ENCODE measurements at regions not wholly inside any gene's neighbourhood (a gene's known extent, or its start where the extent isn't known, plus 50 kb on each side); places are given as distances from the start of the nearest gene placed in this dataset.
A peak's percentile ranks its signal among the peaks of the same experiment; 100 is the strongest.
"Not testable (repeated sequence)": the region's sequence is repeated elsewhere in the genome, so short reads cannot be mapped to it uniquely, and the experiment has no call there.

DNA sequence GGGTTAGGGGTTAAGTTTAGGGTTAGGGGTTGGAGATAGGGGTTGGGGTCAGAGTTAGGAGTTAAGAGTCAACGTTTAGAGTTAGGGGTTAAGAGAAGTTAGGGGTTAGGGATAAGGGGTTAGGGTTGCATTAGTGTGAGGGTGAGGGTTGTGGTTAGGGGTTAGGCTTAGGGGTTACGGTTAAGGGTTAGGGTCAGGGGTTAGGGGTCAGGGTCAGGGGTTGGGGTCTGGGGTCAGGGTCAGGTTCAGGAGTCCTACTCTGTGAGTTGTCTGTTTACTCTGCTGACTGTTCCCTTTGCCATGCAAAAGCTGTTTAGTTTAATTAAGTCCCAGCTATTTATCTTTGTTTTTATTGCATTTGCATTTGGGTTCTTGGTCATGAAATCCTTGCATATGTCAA lies 1267.3 kb downstream of the FOXD4L5 start:
- not testable (repeated sequence) for H3K4me3 ChIP-seq (ENCODE audit: low read length in 2 of 2); H3K9ac ChIP-seq (ENCODE audit: low read depth in 1 of 2, low read length in 2 of 2); H3K36me3 ChIP-seq (ENCODE audit: control insufficient read depth in 2 of 2, insufficient read depth in 2 of 2, low read length in 2 of 2); H3K27ac ChIP-seq (ENCODE audit: low read depth in 2 of 2, low read length in 2 of 2); H3K4me1 ChIP-seq (ENCODE audit: control insufficient read depth in 2 of 2, insufficient read depth in 2 of 2, low read length in 2 of 2); H3K27me3 ChIP-seq (ENCODE audit: control insufficient read depth in 2 of 2, insufficient read depth in 2 of 2, low read length in 2 of 2); H3K9me3 ChIP-seq (ENCODE audit: control insufficient read depth in 2 of 2, low read length in 2 of 2)

DNA sequence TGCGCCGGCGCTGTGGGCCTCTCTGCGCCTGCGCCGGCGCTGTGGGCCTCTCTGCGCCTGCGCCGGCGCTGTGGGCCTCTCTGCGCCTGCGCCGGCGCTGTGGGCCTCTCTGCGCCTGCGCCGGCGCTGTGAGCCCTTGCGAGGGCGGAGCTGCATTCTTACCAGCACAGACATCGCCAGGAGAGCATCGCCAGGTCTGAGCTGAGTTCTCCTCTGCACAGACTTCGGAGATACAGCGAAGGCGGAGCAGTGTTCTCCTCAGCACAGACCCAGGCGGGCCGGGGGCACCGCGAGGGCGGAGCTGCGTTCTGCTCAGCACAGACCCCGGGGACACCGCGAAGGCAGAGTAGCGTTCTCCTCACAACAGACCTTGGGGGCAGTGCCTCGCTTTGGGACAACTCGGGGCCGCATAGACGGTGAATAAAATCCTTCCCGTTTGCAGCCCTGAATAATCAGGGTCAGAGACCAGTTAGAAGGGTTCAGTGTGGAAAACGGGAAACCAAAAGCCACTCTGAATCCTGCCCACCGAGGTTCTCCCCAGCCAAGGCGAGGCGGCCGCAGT lies 1268.1 kb downstream of the FOXD4L5 start:
- peak overlapping the region in 1 of 2 donors; percentile 39 for H3K4me3 ChIP-seq (ENCODE audit: low read length in 2 of 2)
- H3K4me1 ChIP-seq (ENCODE audit: control insufficient read depth in 2 of 2, insufficient read depth in 2 of 2, low read length in 2 of 2); H3K27me3 ChIP-seq (ENCODE audit: control insufficient read depth in 2 of 2, insufficient read depth in 2 of 2, low read length in 2 of 2); H3K36me3 ChIP-seq (ENCODE audit: control insufficient read depth in 2 of 2, insufficient read depth in 2 of 2, low read length in 2 of 2); H3K9me3 ChIP-seq (ENCODE audit: control insufficient read depth in 2 of 2, low read length in 2 of 2); H3K9ac ChIP-seq (ENCODE audit: low read depth in 1 of 2, low read length in 2 of 2); H3K27ac ChIP-seq (ENCODE audit: low read depth in 2 of 2, low read length in 2 of 2): not testable (repeated sequence)

DNA sequence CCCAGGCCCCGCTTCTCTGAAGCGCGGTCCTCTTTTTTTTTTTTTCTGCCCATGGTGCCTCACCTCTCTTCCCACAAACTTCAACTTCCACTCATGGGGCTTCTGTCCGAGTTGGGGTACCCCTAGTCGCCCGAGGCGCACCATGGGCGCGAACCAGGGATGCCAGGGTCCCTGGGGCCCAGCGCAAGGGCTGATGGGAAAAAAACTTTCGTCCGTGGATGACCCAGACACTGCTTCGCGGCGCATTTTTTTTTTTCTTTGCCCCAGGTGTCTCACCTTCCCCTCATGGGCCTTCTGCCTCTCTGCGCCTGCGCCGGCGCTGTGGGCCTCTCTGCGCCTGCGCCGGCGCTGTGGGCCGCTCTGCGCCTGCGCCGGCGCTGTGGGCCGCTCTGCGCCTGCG lies 1268.8 kb downstream of the FOXD4L5 start:
- not testable (repeated sequence) for H3K4me1 ChIP-seq (ENCODE audit: control insufficient read depth in 2 of 2, insufficient read depth in 2 of 2, low read length in 2 of 2); H3K9me3 ChIP-seq (ENCODE audit: control insufficient read depth in 2 of 2, low read length in 2 of 2); H3K4me3 ChIP-seq (ENCODE audit: low read length in 2 of 2); H3K36me3 ChIP-seq (ENCODE audit: control insufficient read depth in 2 of 2, insufficient read depth in 2 of 2, low read length in 2 of 2); H3K27me3 ChIP-seq (ENCODE audit: control insufficient read depth in 2 of 2, insufficient read depth in 2 of 2, low read length in 2 of 2); H3K9ac ChIP-seq (ENCODE audit: low read depth in 1 of 2, low read length in 2 of 2); H3K27ac ChIP-seq (ENCODE audit: low read depth in 2 of 2, low read length in 2 of 2)

DNA sequence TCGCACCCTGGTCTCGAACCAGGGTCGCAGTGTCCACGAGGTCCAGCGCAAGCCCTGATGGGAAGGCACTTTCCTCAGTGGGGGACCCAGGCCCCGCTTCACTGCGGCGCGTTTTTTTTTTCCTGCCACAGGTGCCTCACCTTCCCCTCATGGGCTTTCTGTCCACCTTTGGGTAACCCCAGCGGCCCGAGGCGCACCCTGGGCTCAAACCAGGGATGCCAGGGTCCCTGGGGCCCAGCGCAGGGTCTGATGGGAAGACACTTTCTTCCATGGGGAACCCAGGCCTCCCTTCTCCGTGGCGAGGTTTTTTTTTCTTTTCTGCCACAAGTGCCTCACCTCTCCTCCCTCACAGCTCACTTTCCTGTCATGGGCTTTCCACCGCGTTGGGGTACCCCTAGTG lies 1269.9 kb downstream of the FOXD4L5 start:
- Histone ChIP-seq H3K9ac (ENCODE audit: low read depth in 1 of 2, low read length in 2 of 2) (no peak overlapping the region), H3K27me3 (ENCODE audit: control insufficient read depth in 2 of 2, insufficient read depth in 2 of 2, low read length in 2 of 2) (no peaks in the 10 kb centered on the region), H3K36me3 (ENCODE audit: control insufficient read depth in 2 of 2, insufficient read depth in 2 of 2, low read length in 2 of 2) (no peaks in the 10 kb centered on the region), H3K4me1 (ENCODE audit: control insufficient read depth in 2 of 2, insufficient read depth in 2 of 2, low read length in 2 of 2) (no peaks in the 10 kb centered on the region), H3K27ac (ENCODE audit: low read depth in 2 of 2, low read length in 2 of 2) (no peak overlapping the region), H3K9me3 (ENCODE audit: control insufficient read depth in 2 of 2, low read length in 2 of 2) (no peaks in the 10 kb centered on the region), H3K4me3 (ENCODE audit: low read length in 2 of 2) (no peak overlapping the region)

DNA sequence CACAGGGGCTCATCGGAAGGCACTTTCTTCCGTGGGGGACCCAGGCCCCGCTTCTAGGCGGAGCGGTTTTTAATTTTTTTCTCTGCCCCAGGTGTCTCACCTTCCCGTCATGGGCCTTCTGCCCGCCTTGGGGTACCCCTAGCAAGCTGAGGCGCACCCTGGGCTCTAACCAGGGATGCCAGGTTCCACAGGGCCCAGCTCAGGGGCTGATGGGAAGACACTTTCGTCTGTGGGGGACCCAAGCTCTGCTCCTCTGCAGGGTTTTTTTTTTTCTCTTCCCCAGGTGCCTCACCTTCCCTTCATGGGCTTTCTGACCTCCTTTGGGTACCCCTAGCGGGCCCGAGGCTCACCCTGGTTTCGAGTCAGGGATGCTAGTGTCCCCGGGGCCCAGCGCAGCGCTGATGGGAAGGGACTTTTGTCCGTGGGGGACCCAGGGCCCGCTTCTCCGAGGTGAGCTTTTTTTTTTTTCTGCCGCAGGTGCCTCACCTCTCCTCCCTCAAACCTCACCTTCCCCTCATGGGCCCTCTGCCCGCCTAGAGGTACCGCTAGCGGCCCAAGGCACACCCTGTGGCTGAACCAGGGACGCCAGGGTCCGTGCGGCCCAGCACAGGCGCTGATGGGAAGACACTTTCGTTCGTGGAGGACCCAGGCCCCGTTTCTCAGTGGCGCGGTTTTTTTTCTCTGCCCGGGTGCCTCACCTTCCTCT lies 1270.5 kb downstream of the FOXD4L5 start:
- not testable (repeated sequence) for H3K27ac ChIP-seq (ENCODE audit: low read depth in 2 of 2, low read length in 2 of 2); H3K4me3 ChIP-seq (ENCODE audit: low read length in 2 of 2)

DNA sequence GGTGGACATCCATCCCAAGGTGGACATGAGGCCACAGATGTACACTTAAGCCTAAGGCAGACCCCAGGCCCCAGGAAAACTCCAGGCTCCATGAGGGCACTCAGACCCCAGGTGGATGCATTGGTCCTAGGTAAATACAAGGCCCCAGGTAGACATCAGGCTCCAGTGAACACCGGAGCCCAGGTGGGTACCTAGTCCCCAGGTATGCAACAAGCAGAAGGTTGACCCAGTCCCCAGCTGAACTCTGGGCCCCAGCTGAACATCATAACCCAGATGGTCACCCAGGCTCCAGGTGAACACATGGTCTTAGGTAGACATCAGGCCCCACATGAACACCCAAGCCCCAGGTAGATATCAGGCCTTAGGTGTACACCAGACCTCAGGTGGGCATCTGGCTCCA lies 1271.9 kb downstream of the FOXD4L5 start:
- H3K27me3 ChIP-seq (ENCODE audit: control insufficient read depth in 2 of 2, insufficient read depth in 2 of 2, low read length in 2 of 2); H3K27ac ChIP-seq (ENCODE audit: low read depth in 2 of 2, low read length in 2 of 2); H3K4me3 ChIP-seq (ENCODE audit: low read length in 2 of 2); H3K9me3 ChIP-seq (ENCODE audit: control insufficient read depth in 2 of 2, low read length in 2 of 2); H3K9ac ChIP-seq (ENCODE audit: low read depth in 1 of 2, low read length in 2 of 2); H3K4me1 ChIP-seq (ENCODE audit: control insufficient read depth in 2 of 2, insufficient read depth in 2 of 2, low read length in 2 of 2); H3K36me3 ChIP-seq (ENCODE audit: control insufficient read depth in 2 of 2, insufficient read depth in 2 of 2, low read length in 2 of 2): not testable (repeated sequence)

More for the DNA sequence above, 1270.5 kb downstream of the FOXD4L5 start:
- H3K36me3 ChIP-seq (ENCODE audit: control insufficient read depth in 2 of 2, insufficient read depth in 2 of 2, low read length in 2 of 2); H3K27me3 ChIP-seq (ENCODE audit: control insufficient read depth in 2 of 2, insufficient read depth in 2 of 2, low read length in 2 of 2); H3K9ac ChIP-seq (ENCODE audit: low read depth in 1 of 2, low read length in 2 of 2); H3K4me1 ChIP-seq (ENCODE audit: control insufficient read depth in 2 of 2, insufficient read depth in 2 of 2, low read length in 2 of 2); H3K9me3 ChIP-seq (ENCODE audit: control insufficient read depth in 2 of 2, low read length in 2 of 2): not testable (repeated sequence)

DNA sequence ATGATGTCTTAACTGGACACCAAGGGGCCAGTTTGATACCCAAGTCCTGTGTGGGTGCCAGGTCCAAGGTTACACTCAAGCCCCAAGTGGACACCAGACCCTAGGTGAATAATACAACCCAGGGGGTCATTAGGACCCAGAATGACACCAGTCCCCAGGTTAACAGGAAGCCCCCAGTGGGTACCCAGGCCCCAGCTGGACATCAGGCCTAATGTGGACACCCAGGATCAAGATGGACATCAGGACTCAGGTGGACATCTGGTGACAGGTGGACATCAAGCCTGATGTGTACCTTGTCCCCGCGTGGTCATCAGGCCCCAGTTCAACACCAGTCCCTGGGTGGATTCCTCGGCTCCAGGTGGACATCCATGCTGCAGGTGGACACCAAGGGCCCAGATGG lies 1273.0 kb downstream of the FOXD4L5 start:
- not testable (repeated sequence) for H3K27me3 ChIP-seq (ENCODE audit: control insufficient read depth in 2 of 2, insufficient read depth in 2 of 2, low read length in 2 of 2); H3K4me3 ChIP-seq (ENCODE audit: low read length in 2 of 2); H3K4me1 ChIP-seq (ENCODE audit: control insufficient read depth in 2 of 2, insufficient read depth in 2 of 2, low read length in 2 of 2); H3K36me3 ChIP-seq (ENCODE audit: control insufficient read depth in 2 of 2, insufficient read depth in 2 of 2, low read length in 2 of 2); H3K27ac ChIP-seq (ENCODE audit: low read depth in 2 of 2, low read length in 2 of 2); H3K9ac ChIP-seq (ENCODE audit: low read depth in 1 of 2, low read length in 2 of 2); H3K9me3 ChIP-seq (ENCODE audit: control insufficient read depth in 2 of 2, low read length in 2 of 2)

DNA sequence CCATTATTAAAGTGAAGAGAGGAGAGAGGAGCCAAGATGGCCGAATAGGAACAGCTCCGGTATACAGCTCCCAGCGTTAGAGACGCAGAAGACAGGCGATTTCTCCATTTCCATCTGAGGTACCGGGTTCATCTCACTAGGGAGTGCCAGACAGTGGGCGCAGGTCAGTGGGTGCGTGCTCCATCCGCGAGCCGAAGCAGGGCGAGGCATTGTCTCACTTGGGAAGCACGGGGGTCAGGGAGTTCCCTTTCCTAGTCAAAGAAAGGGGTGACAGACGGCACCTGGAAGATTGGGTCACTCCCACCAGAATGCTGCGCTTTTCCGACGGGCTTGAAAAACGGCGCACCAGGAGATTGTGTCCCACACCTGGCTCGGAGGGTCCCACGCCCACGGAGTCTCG lies 1305.3 kb downstream of the FOXD4L5 start:
- not testable (repeated sequence) for H3K4me3 ChIP-seq (ENCODE audit: low read length in 2 of 2); H3K9me3 ChIP-seq (ENCODE audit: control insufficient read depth in 2 of 2, low read length in 2 of 2); H3K27me3 ChIP-seq (ENCODE audit: control insufficient read depth in 2 of 2, insufficient read depth in 2 of 2, low read length in 2 of 2); H3K9ac ChIP-seq (ENCODE audit: low read depth in 1 of 2, low read length in 2 of 2); H3K36me3 ChIP-seq (ENCODE audit: control insufficient read depth in 2 of 2, insufficient read depth in 2 of 2, low read length in 2 of 2); H3K27ac ChIP-seq (ENCODE audit: low read depth in 2 of 2, low read length in 2 of 2); H3K4me1 ChIP-seq (ENCODE audit: control insufficient read depth in 2 of 2, insufficient read depth in 2 of 2, low read length in 2 of 2)

All from mucosa of rectum (tissue), 2 donors.